ENCODE measurements at regions not wholly inside any gene's neighbourhood (a gene's known extent, or its start where the extent isn't known, plus 50 kb on each side); places are given as distances from the start of the nearest gene placed in this dataset.

DNA sequence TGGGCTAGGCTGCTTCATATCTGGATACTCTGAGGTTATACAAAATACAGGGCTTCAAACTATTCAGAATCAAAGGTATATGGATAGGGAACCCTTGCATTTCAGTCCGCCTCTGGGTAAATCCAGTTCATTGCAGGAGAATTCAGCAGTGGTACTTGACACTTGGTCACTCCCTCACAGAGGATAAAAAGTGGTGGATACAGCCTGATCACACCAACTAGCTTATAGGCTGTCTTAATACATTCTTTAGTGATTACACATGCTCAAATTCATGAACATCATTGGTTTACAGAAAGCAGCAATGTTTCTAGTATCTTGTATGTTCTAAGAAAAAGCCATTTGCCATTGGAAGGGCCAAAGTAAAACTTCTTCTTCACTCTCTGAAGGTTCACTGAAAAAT lies 104.8 kb upstream of the PDE5A start:
- Histone ChIP-seq H3K36me3 (ENCODE audit: insufficient read depth) (no peaks in the 10 kb centered on the region), H2AFZ (ENCODE audit: low read depth) (no peak overlapping the region), H3K9ac (no peak overlapping the region), H3K4me2 (no peak overlapping the region), H3K27ac (no peak overlapping the region), H4K20me1 (ENCODE audit: insufficient read depth) (no peaks in the 10 kb centered on the region), H3K4me1 (ENCODE audit: low read depth, poor library complexity, severe bottlenecking) (peaks cover 4% of the 10 kb centered on the region), H3K27me3 (ENCODE audit: insufficient read depth, low read depth) (no peaks in the 10 kb centered on the region), H3K79me2 (ENCODE audit: insufficient read depth, low read depth) (no peaks in the 10 kb centered on the region), H3K4me3 (IDR thresholded peaks at IDR 0.05; ENCODE audit: insufficient read depth, low read depth, low read length) (no peak overlapping the region)
- TF ChIP-seq, protein P1, sequence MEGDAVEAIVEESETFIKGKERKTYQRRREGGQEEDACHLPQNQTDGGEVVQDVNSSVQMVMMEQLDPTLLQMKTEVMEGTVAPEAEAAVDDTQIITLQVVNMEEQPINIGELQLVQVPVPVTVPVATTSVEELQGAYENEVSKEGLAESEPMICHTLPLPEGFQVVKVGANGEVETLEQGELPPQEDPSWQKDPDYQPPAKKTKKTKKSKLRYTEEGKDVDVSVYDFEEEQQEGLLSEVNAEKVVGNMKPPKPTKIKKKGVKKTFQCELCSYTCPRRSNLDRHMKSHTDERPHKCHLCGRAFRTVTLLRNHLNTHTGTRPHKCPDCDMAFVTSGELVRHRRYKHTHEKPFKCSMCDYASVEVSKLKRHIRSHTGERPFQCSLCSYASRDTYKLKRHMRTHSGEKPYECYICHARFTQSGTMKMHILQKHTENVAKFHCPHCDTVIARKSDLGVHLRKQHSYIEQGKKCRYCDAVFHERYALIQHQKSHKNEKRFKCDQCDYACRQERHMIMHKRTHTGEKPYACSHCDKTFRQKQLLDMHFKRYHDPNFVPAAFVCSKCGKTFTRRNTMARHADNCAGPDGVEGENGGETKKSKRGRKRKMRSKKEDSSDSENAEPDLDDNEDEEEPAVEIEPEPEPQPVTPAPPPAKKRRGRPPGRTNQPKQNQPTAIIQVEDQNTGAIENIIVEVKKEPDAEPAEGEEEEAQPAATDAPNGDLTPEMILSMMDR (conservative IDR thresholded peaks at IDR 0.05; ENCODE audit: low read depth, low read length): no peak

DNA sequence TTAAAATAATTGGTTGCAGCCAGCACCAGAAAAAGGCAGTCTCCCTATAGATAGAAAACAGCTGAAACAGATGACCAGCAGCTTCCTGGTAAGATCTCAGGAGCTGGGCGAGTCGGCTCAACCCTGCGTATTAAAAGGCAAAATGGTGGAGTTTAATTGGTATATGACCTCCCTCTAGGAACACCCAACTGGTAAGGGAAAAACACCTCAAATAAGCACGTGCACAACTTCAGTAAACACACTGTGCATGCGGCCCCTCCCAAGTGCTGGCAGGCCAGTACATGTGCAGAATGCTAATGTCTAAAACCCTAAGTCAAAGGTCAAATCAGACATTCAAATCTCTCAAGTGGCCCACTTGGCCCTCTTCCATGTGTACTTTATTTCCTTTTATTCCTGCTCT lies 103.2 kb upstream of the PDE5A start:
- H3K79me2 ChIP-seq (ENCODE audit: insufficient read depth, low read depth): no peaks in the 10 kb centered on the region
- H4K20me1 ChIP-seq (ENCODE audit: insufficient read depth): no peaks in the 10 kb centered on the region

DNA sequence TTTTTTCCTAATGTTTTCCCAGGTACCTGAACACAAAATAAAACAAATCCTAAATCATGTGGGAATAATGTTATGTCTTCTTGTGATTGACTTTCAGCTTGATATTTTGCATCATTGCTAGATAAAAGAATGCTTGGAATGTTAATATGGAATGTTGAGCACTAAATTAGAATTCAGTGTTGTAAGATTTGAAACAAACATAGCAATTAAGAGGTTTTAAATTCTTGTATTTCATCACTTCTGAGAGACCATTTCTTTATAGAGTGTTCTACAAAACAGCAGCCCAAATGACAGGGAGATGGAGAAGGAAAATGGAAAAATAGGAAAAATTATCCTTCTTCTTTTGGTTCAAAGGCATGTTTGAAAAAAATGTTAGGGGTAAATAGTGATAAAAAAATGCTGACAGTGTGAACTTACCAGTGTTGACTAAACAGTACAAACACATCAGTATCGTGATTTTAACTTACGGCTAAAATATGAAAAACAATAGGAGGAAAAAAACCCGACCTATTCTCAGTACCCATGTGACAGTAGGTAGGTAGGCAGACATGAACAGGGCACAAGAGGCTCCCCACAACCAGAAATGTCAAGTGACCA lies 102.6 kb upstream of the PDE5A start:
- H3K79me2 ChIP-seq (ENCODE audit: insufficient read depth, low read depth): no peaks in the 10 kb centered on the region
- TF ChIP-seq, protein P1 (conservative IDR thresholded peaks at IDR 0.05; ENCODE audit: low read depth, low read length): no peak
- H3K27me3 ChIP-seq (ENCODE audit: insufficient read depth, low read depth): no peaks in the 10 kb centered on the region
- no peak overlapping the region for H3K9ac ChIP-seq
- peaks cover 4% of the 10 kb centered on the region for H3K4me1 ChIP-seq (ENCODE audit: low read depth, poor library complexity, severe bottlenecking)
- no peak overlapping the region for H3K4me3 ChIP-seq (IDR thresholded peaks at IDR 0.05; ENCODE audit: insufficient read depth, low read depth, low read length)
- H3K4me2 ChIP-seq: no peak overlapping the region
- H3K27ac ChIP-seq: no peak overlapping the region
- no peak overlapping the region for H2AFZ ChIP-seq (ENCODE audit: low read depth)
- no peaks in the 10 kb centered on the region for H4K20me1 ChIP-seq (ENCODE audit: insufficient read depth)
- H3K36me3 ChIP-seq (ENCODE audit: insufficient read depth): no peaks in the 10 kb centered on the region

More for the DNA sequence above, 103.2 kb upstream of the PDE5A start:
- peaks cover 4% of the 10 kb centered on the region for H3K4me1 ChIP-seq (ENCODE audit: low read depth, poor library complexity, severe bottlenecking)
- TF ChIP-seq, protein P1 (conservative IDR thresholded peaks at IDR 0.05; ENCODE audit: low read depth, low read length): no peak
- no peaks in the 10 kb centered on the region for H3K27me3 ChIP-seq (ENCODE audit: insufficient read depth, low read depth)
- H3K36me3 ChIP-seq (ENCODE audit: insufficient read depth): no peaks in the 10 kb centered on the region
- no peak overlapping the region for H3K27ac ChIP-seq
- H3K4me3 ChIP-seq (IDR thresholded peaks at IDR 0.05; ENCODE audit: insufficient read depth, low read depth, low read length): no peak overlapping the region
- no peak overlapping the region for H2AFZ ChIP-seq (ENCODE audit: low read depth)
- no peak overlapping the region for H3K9ac ChIP-seq
- H3K4me2 ChIP-seq: no peak overlapping the region

DNA sequence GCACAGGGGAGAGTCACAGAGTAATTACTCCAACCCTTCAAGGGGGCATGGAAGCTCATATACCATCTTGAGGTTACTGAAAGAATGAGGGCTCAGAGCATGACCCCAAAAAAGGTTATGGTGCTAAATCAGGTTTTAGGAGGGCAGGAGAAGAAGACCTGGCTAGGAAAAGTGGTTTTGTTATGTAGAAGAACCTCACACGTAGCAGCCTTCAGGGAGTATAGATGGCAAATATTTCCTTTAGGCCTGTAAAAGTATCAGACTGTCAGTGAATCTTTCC lies 102.0 kb upstream of the PDE5A start:
- Histone ChIP-seq H2AFZ (ENCODE audit: low read depth) (no peak overlapping the region), H3K79me2 (ENCODE audit: insufficient read depth, low read depth) (no peaks in the 10 kb centered on the region), H3K27me3 (ENCODE audit: insufficient read depth, low read depth) (no peaks in the 10 kb centered on the region), H3K4me2 (no peak overlapping the region), H3K9ac (no peak overlapping the region), H4K20me1 (ENCODE audit: insufficient read depth) (no peaks in the 10 kb centered on the region), H3K4me3 (IDR thresholded peaks at IDR 0.05; ENCODE audit: insufficient read depth, low read depth, low read length) (no peak overlapping the region), H3K27ac (no peak overlapping the region), H3K36me3 (ENCODE audit: insufficient read depth) (no peaks in the 10 kb centered on the region), H3K4me1 (ENCODE audit: low read depth, poor library complexity, severe bottlenecking) (peaks cover 4% of the 10 kb centered on the region)
- TF ChIP-seq, protein P1 (conservative IDR thresholded peaks at IDR 0.05; ENCODE audit: low read depth, low read length): no peak
